ENCODE measurements at regions not wholly inside any gene's neighbourhood (a gene's known extent, or its start where the extent isn't known, plus 50 kb on each side); places are given as distances from the start of the nearest gene placed in this dataset.

DNA sequence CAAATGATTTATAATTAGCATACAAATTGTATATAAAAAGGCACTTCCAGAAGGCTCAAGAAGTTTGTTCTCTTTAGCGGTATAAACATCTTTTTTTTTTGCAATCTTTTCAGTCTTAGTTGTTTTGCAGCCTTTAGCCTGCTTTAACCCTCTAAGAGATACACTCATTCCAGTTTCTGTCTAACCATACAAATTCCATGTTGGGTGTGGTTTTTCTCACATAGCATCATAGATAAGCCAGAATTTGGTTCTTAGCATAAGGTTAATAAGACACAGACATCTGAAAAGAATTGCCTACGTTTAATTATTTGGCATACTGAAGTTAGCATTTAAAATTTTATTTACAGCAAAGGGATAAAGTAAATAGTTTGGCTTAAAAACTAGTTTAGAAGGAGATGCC, 92.5 kb upstream of the NPVF start:
- TF ChIP-seq, protein P1, sequence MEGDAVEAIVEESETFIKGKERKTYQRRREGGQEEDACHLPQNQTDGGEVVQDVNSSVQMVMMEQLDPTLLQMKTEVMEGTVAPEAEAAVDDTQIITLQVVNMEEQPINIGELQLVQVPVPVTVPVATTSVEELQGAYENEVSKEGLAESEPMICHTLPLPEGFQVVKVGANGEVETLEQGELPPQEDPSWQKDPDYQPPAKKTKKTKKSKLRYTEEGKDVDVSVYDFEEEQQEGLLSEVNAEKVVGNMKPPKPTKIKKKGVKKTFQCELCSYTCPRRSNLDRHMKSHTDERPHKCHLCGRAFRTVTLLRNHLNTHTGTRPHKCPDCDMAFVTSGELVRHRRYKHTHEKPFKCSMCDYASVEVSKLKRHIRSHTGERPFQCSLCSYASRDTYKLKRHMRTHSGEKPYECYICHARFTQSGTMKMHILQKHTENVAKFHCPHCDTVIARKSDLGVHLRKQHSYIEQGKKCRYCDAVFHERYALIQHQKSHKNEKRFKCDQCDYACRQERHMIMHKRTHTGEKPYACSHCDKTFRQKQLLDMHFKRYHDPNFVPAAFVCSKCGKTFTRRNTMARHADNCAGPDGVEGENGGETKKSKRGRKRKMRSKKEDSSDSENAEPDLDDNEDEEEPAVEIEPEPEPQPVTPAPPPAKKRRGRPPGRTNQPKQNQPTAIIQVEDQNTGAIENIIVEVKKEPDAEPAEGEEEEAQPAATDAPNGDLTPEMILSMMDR (conservative IDR thresholded peaks at IDR 0.05; ENCODE audit: control insufficient read depth, insufficient read depth, low read depth, low read length) = no peak
- no peak for DNase-seq (ENCODE audit: low read depth)
- no peak overlapping the region for H3K4me3 ChIP-seq (ENCODE audit: control insufficient read depth, low read depth, low read length)

DNA sequence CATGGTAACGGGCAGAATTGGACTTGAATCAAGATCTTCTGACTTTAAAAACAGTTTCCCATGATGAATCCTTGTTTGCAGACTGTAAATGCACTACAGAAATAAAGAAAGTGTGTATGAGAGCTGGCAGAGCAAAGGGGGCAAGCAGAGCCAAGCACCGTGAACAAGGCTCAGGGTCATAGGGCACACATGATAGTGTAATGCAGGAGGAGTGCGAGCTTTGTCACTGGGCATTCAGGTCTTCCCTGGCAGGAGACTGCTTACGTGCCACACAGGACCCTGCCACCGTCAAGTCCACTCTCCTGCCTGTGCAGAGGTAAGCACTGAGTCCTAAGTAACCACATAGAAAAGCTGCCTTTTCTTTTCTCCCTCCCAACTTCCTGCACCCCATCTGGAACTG, 93.1 kb upstream of the NPVF start:
- TF ChIP-seq, protein P1 (conservative IDR thresholded peaks at IDR 0.05; ENCODE audit: control insufficient read depth, insufficient read depth, low read depth, low read length) = no peak
- DNase-seq (ENCODE audit: low read depth) = no peak
- H3K4me3 ChIP-seq (ENCODE audit: control insufficient read depth, low read depth, low read length) = no peak overlapping the region

DNA sequence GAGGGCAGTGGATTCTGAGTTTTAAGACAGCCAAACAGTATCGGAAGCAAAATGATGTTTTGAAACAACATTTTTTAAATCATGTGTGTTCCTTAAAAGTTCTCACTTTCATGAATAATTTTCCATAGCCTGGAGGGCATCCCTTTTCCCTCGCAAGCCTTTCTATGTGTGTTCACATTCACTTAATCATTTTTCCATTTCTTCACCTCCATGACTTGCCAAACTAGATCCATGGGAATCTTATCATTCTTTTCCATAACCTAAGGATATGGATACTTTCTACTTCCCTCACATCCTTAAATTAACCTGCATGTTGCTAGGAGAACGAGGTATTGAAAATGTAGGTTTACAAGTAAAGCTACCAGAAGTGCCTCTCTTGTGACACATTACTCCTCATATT, 94.2 kb upstream of the NPVF start:
- TF ChIP-seq, protein P1 (conservative IDR thresholded peaks at IDR 0.05; ENCODE audit: control insufficient read depth, insufficient read depth, low read depth, low read length) = no peak
- no peak for DNase-seq (ENCODE audit: low read depth)
- H3K4me3 ChIP-seq (ENCODE audit: control insufficient read depth, low read depth, low read length) = no peak overlapping the region

DNA sequence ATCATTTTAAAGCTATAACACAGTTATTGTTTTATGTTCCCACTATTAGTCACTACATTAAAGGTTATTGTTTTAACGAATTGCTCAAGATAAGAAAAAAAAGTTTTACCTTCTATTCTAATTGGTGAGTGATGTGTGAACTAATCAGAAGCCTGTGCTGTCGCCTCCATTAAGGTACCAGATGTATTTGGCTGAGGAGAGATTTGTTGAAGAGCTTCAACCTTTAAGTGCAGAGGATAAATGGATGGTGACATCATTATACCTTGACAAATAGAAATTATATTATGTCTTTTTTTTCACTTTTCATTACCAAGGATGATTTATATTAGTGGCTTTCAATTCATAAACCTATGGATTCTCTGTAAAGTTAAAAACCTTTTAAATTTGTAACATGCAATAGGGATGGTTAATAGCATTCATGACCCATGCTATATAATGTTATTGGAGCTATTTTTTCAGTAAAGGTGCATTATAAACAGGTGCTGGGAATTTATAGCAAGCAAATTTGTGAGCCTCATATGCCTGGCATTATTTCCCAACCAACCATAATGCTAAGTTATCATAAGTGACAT, 97.0 kb upstream of the NPVF start:
- no peak overlapping the region for H3K4me3 ChIP-seq (ENCODE audit: control insufficient read depth, low read depth, low read length)
- TF ChIP-seq, protein P1 (conservative IDR thresholded peaks at IDR 0.05; ENCODE audit: control insufficient read depth, insufficient read depth, low read depth, low read length) = no peak
- no peak for DNase-seq (ENCODE audit: low read depth)

DNA sequence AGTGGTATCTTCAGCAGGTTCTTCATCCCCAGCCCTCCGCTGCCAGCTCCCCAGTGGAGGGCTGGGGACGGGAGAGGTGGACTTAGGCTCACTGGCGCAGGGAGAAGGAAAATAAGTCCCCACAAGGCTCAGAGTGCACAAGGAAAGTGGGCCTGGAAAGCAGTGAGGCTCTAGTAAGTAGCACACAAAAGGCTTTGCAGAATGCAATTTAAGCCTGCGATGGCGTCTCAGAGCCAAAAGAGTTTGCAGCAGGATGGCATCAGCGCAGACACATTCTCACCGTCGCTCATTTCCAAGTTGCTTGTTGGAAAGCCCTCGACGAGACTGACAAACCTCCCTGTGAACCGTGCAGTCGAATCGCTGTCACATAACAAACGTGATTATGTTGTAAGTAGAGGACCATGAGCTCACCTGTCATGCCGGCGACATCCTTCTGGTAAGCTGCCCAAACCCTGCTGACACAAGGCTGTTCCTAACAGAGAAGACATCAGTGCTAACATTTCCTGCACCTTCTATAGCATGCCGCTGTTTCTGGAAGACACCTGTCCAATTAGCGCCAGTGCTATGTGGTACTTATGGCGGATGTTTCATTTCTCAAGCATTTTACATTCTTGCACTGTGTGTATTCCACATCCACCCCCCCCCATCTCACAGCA, 98.3 kb upstream of the NPVF start:
- TF ChIP-seq, protein P1 (conservative IDR thresholded peaks at IDR 0.05; ENCODE audit: control insufficient read depth, insufficient read depth, low read depth, low read length) = no peak
- no peak overlapping the region for H3K4me3 ChIP-seq (ENCODE audit: control insufficient read depth, low read depth, low read length)
- DNase-seq (ENCODE audit: low read depth) = no peak

DNA sequence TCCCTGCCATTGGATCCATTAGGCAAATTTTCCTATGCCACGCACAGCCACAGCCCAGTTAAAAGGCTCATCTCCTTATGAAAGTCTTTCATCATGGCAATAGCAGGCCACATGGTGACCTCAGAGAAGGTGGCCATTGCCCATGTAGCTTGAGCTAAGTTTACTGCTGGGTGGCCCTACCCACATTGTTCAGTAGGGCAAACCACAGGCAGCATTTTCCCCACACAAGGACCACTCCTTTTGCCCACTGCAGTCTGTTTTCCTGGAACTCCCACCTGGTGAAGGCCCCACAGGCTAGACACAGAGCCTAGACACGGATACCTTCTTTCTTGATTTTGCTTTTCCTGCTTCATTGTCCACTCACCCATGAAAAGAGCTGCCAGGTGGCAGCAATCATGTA, 101.5 kb upstream of the NPVF start:
- TF ChIP-seq, protein P1 (conservative IDR thresholded peaks at IDR 0.05; ENCODE audit: control insufficient read depth, insufficient read depth, low read depth, low read length) = no peak
- DNase-seq (ENCODE audit: low read depth) = no peak

More for the DNA sequence above, 101.5 kb upstream of the NPVF start:
- no peak overlapping the region for H3K4me3 ChIP-seq (ENCODE audit: control insufficient read depth, low read depth, low read length)
